Effector CD4-positive, alpha-beta T cell (primary cell): ENCODE measurements at regions not wholly inside any gene's neighbourhood (a gene's known extent, or its start where the extent isn't known, plus 50 kb on each side); places are given as distances from the start of the nearest gene placed in this dataset.
"Not testable (repeated sequence)": the region's sequence is repeated elsewhere in the genome, so short reads cannot be mapped to it uniquely, and the experiment has no call there.

Experiments
- DNase-seq: peaks from one replicate; pipeline ENCODE4 v3.0.0-alpha.2; 2020

DNA sequence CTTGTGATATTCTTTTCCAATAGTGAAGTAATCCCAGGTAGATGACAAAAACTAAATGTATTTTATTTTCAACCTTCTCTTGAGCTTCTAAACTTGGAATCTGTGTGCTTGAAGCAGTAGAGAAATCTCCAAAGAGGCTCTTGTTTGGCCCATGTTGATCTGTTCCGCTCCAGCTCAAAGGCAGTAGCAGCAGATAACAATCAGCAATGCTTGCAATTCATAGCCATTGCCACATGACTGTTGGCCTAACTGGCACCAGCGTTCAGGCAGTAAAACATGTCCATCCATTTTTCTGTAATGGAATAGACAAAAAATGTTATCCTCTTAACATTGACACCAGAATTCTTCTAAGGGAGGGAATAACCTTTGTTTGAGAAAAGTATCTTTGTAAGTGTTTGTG, 270.7 kb upstream of the MSX2 start:
- DNase-seq = no peak

DNA sequence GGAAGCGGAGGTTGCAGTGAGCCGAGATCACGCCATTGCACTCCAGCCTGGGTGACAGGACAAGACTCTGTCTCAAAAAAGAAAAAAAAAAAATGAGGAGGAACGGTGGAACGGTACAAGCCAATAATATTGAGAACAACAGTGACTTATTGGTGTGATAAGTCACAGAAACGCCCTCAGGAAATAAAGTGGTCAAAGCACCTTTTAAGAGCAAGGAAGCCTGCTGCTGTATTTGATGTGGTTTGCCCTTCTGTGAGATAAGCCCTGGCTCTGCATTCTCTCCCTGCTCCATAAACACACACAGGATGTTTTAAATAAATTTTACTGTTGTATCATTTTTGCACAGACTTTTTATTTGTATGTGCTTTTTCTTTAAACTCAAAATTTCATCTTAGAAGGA, 269.9 kb upstream of the MSX2 start:
- DNase-seq = no peak

DNA sequence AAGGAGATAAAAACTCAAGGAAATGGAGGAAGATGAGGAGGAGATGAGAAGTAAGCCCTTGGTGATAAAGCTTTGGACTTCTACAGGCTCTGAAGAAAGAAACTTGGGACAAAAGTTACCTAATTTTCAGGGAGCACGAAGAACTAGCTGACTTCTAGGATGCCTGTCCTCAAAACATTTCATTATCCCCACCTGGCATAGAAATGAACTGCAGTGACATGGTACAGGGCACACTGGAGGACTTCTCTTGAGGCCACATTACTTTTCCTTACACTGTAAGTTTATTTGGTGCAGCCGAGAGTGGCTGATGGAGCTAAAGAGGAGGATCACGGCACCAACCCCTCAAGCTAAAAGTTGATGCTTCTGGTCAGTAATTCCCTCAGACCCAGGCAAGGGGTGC, 269.5 kb upstream of the MSX2 start:
- DNase-seq = no peak

DNA sequence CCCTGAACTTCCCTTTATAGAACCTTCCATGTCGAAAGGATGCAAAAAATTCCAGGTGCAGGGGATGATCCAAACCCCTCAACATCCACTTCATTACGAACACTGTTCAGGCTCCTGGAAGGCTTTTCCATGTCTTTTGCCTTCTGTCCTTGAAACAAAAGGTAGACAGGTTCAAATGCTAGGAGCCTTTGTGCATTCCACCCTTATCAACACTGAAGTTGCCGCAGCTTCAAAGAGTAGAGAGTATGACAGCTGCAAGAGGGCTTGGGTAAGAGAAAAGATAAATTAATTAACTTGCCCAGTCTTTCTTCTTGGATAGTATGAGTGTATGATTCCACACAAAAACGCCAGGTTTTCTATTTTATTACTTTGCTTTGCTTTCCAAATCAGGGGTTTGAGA, 269.1 kb upstream of the MSX2 start:
- no peak for DNase-seq

DNA sequence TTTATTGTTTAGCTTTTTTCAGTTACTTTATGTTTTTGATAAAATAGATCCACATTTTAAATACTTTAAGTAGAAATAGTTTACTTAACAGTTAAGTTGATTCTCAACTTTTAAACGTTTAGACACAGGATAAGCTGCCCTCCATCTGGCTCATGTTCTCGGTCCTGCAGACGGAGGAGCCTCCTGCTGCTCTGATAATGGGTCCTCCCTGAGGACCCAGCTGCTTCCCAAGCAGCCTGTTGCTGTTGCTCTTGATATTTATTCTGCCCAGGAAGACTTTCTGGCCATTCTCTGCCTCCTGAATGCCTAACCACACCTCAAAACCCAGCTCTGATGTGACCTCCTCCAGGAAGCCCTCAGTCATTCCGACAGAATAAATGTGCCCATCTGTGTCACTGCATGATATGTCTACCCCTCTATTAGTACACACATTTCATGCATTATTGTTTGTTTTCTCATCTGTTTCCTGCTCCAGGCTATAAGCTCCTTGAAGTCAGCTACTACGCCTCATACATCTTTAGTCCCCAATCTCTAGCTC, 267.2 kb upstream of the MSX2 start:
- no peak for DNase-seq

DNA sequence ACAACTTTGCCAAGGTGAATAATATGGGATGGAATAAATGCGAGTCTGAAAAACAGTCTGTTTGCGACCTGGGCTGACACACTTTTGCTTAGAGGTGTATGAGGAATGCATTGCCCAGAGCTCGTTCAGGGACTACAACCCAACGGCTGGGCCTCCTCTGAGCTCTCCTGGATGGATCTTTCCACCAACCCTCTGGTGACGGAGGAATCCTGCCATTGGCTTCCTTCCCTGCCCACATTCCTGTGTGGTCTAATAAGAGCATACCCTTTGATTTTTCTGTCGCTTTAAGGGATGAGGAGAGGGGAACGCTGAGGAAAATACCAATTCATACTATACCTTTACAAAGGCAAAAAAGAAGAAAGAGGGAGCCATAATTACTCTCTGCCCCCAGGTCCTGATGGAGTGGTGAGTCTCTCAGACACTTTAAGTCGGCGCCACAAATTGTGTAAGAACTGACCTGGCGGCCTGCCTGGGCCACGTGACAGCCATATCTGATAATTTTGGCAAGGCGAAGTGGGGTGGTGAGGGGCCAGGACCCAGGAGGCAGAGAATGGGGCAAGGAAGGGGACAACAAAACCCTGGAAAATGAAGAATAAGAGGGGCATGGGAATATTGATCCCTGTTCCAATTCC, 265.2 kb upstream of the MSX2 start:
- DNase-seq = no peak

DNA sequence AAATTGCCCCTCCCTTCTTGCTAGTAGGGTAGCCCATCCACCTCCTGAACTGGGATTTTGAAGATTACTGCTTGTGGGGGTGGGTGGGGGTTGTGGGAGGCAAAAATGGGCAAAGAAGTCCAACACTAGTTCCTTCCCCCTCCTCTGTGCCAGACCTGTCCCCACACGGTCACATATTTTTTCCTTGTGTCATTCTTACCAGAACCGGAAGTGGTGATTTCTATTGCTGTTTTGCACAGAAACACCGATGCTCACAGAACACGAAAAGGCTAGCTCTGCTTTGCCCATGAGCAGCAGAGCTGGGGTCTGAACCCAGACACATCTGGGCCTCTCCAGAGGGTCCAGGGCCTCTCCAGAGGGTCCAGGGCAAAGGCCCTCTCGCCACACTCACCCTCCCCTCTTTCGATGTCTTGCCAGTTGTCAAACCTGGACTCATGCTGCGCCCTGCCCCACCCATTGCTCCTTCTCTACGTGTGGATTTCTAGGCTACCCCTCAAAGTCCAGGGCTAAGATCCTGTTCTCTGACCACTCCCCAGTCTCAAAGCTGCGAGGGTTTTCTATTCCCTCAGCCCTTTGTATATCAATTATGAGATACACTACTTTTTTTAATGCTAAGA, 264.4 kb upstream of the MSX2 start:
- no peak for DNase-seq

DNA sequence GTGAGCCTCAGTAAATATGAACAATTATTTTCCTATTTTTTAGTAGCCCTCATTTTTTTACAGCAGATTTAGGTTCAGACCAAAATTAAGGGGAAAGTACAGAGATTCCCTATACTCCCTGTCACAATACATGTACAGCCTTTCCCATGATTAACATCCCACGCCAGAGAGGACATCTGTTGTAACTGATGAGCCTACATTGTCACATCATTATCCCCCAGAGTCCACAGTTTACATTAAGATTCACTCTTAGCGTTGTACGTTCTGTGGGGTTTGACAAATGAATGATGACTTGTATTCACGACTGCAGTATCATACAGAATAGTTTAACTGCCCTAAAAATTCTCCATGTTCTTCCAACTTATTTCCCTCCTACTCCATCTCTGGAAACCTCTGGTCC, 262.3 kb upstream of the MSX2 start:
- no peak for DNase-seq

DNA sequence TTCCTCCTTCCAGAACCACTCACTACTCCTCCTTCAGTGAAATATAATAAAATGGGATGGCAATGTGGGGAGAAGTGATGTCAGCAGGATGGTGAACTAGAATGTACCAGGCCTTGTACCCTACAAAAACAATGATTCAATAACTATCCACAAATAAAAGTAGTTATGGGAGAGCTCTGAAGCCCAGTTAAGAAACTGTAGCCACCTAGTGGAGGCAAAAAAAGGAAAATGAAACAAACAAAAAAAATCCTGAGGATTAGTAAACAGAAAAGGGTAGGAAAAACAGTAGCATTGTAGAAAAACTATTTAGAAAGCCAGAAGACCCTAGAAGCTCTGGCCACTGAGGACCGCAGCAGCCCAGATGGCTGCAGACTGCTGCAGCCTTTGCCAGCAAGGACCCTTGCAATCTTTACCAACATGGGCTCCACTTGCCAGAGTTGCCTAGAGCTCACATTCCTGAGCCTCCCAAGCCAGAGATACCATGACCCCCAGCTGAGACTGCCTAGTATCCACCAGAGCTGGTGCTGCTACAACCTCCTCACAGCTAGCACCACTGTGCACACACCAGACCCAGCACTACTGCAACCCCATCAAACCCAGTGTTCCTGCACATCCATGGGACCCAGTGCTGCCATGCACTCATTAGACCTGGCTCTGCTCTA, 259.7 kb upstream of the MSX2 start:
- no peak for DNase-seq

DNA sequence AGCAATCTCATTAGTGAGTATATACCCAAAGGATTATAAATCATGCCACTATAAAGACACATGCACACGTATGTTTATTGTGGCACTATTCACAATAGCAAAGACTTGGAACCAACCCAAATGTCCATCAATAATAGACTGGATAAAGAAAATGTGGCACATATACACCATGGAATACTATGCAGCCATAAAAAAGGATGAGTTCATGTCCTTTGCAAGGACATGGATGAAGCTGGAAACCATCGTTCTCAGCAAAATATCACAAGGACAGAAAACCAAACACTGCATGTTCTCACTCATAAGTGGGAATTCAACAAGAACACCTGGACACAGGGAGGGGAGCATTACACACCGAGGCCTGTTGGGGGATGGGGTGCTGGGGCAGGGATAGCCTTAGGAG, 252.9 kb upstream of the MSX2 start:
- not testable (repeated sequence) for DNase-seq

DNA sequence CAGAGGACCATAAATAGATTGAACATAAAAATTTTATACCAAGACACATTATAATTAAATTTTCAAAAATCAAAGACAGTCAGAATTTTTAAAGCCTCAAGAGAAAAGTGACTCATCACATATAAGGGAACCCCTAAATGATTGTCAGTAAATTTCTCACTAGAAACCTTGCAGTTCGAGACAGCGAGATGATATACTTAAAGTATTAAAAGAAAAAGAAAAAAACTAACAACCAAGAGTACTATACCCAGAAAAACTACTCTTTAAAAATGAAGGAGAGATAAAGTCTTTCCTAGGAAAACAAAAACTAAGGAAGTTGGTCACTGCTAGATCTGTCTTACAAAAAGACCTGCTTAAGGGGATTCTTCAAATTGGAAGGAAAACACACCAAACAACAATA, 251.4 kb upstream of the MSX2 start:
- DNase-seq = no peak

DNA sequence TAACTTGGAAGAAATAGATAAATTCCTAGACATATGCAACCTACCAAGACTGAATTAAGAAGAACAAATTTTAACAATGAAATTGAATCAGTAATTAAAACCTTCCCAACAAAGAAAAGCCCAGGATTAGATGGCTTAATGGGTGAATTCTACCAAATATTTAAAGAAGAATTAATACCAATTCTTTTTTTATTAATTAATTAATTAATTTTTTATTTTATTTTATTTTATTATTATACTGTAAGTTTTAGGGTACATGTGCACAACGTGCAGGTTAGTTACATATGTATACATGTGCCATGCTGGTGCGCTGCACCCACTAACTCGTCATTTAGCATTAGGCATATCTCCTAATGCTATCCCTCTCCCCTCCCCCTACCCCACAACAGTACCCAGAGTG, 248.4 kb upstream of the MSX2 start:
- DNase-seq = not testable (repeated sequence)

DNA sequence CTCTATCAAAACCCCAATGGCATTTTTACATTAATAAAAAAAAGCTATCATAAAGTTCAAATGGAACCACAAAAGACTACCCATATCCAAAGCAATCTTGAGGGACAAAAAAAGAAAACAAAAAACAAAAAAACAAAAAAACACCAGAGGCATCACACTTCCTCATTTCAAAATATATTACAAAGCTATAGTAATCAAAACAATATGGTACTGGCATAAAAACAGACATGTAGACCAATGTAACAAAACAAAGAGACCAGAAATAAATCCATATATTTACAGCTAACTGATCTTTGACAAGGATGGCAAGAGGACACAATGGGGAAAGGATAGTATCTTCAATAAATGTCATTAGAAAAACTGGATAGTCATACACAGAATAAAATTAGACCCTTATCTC, 245.1 kb upstream of the MSX2 start:
- no peak for DNase-seq

DNA sequence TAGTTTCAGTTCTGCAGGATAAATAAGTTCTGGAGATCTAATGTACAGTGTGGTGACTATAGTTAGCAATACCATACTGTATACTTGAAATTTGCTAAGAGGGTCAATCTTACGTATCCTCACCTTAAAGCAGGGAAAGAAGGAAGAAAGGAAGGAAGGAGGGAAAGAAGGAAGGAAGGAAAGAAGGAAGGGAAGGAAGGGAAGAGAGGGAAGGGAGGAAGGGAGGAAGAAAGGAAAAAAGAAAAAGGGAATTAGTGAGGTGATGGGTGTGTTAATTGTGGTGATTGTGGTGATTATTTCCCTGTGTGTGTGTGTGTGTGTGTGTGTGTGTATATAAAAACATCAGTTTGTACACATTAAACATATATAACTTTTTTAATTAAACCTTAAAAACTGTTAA, 242.6 kb upstream of the MSX2 start:
- no peak for DNase-seq

DNA sequence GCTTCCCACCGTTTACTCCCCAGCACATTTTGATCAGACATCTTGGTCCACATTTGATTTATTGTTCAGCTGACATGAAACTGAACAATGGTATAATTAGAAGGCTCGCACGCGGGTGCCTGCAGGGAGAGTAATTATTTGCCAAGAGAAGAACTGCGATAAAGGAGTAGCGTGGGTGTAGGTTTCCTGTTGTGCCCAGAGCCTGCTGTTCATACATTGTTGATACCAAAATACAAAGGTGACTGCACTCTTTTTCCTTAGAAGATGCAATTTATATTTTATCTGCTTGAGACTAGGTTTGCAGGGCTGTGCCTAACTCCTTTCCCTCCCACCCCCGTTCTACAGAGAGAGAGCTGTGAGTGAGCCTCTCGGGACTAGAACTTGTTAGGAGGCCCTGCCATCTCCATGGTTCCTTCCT, 241.8 kb upstream of the MSX2 start:
- no peak for DNase-seq

DNA sequence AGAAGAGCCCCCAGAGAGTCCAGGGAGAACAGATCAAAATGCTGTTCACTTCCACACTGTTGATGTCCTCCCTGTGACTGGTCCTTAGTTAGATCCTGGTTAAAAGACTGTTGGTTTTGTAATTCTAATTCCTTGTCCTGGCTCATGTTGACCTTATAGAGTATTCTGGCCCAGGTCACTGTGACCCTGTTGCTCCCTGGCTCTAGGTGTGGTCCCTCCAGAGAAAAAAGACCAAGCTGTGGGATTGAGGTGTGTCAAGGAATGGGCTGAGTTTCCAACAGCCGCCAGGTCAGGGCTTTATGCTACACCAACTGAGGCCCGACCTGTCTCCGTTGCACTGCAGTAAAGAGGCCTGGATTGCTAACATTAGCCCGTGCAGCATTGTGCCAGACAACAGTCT, 241.0 kb upstream of the MSX2 start:
- no peak for DNase-seq

DNA sequence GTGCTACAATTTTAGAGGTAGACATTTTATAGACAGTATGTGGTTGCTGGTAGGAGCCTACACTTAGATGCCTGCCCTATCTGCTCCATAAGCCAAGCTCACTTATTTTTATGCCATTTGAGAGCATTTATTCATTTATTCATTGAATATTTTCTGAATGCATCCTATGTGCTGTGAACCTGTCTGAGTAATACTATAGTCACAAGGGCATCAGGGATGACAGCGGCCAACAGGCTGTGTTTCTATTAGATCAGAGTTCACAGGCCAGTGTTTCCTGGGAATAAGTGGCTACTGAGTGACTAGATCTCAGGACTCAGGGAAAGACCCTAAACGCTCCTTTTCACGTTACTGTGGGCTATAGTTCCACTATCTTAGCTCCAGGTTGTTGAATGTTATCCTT, 235.2 kb upstream of the MSX2 start:
- no peak for DNase-seq

DNA sequence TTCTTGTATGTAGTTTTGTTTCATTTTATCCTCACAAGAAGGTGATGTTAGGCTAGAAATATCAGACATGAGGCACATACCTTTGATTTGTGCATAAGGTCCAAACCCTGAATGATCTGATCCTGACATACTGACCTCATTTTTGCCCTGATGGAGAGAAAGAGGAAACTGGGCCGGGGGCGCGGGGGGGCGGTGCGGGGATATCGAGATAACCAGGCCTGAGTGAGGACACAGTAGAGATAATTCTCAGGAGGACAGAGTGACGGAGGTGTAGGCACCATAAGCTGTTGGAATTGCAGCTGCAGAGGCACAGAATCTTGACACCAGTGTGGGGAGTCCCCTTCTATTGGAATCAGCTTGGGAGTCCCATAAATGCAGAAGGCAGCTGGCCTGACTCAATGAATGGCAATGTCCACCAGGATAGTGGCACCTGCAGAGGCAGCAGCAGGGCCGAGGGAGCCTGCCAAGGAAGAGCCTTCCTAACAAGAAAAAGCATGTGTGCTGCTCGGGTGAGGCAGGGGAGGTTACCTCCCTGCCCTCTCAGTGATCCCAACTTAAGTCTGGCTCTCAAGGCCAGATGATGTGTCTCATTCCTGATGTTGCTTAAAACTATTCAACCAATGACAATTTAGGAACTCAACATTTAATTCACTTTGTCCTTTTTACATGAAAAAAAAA, 234.3 kb upstream of the MSX2 start:
- no peak for DNase-seq

DNA sequence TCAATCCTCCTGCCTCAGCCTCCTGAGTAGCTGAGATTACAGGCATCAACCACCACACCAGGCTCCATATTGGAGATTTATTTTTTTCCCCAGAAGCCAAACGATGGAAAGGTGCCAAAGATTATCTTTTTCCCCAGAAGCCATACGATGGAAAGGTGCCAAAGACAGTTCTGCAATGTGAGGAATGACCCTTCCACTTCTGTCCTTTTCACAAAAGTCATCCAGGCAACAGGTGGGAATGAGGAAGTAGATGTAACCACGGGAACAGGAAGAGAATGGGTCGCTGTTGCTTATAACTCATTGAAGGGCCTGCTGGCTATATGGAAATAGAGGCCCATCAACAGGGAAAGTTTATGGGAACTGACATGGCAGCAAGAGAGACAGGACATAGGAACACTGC, 233.7 kb upstream of the MSX2 start:
- no peak for DNase-seq

DNA sequence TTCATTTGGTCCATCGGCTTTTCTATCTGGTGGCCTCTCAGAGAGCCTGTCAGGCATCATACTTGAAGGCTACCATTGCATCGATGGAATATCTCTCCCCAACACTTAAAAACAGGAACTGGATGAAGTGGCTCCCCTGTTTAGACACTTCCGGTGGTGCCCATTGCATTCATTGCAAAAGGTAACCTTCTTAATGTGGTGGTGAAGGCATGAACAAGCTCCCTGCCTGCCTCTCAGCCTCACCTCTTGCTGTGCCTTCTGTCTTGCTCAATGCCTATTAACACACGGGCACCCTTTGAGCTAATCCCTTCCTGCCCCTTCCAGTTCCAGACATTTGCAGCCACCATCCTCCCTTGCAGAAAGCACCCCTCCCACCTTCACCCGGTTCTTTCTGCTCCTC, 233.1 kb upstream of the MSX2 start:
- no peak for DNase-seq

DNA sequence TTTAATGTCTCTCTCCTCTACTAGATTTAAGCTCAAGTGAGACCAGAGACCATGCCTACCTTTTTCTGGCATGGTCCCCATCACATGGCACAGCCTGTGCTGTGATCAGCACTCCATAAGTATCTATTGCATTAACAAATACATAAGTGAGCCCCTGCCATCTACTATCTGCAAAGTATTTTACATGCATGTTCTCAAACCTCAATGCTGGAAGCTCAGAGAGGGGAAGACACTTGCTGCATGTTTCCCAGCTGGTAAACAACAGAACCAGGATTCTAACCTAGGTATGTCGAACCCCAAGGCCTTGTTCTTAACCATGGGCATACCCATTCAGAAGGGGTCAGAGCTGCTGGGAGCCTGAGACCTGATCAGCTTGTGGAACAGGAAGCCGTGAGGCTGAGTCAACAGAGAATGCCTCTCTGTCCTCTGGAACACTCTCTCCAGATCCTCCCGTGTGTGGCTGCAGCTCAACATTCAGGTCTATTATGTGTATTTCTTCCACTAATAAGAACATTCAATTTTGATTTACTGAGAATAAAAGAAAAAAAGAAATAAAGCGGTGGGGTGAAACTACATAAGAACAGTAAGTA, 232.5 kb upstream of the MSX2 start:
- no peak for DNase-seq

DNA sequence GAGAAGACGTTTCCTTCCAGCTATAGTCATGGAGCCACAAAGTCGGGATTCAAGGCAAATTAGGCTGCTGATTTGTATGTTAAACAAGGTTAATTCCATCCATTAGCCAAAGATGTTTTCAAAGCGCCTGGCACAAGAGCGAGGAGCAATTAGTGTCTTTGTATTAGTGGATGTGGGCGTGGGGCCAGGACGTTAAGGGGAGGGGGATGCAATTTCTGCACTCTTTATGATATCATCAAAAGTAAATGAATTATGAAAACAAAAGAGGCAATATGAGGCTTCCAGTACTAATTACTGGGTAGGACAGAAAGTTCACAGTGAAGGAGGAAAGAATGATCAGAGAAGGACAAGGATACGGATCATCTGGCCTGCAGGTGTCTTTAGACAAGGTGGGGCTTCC, 230.9 kb upstream of the MSX2 start:
- DNase-seq = no peak

DNA sequence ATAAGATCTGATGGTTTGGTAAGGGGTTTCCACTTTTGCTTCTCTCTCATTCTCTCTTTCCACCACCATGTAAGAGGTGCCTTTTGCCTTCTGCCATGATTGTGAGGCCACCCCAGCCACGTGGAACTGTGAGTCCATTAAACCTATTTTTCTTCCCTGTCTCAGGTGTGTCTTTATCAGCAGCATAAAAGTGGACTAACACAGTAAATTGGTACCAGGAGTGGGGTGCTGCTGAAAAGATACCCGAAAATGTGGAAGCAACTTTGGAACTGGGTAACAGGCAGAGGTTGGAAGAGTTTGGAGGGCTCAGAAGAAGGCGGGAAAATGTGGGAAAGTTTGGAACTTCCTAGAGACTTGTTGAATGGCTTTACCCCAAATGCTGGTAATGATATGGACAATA, 226.4 kb upstream of the MSX2 start:
- not testable (repeated sequence) for DNase-seq
